GM12892 (cell line): ENCODE measurements at regions not wholly inside any gene's neighbourhood (a gene's known extent, or its start where the extent isn't known, plus 50 kb on each side); places are given as distances from the start of the nearest gene placed in this dataset.
"Not testable (repeated sequence)": the region's sequence is repeated elsewhere in the genome, so short reads cannot be mapped to it uniquely, and the experiment has no call there.

Experiments
- DNase-seq: peaks from one replicate; pipeline ENCODE4 v3.0.0; 2011; ENCODE audit not compliant: insufficient read length
- FAIRE-seq: peaks from 2 replicates; lab custom pipeline; 2011; peaks lifted over from hg19 to GRCh38; lab: Jason Lieb, UNC
- POLR2A ChIP-seq: IDR thresholded peaks from 2 replicates; pipeline ENCODE4 v1.6.1; 2011; ENCODE audit warnings: low read depth, low read length, control low read depth
- POLR2AphosphoS5 ChIP-seq: IDR thresholded peaks from 2 replicates; pipeline ENCODE4 v1.6.1; 2011; ENCODE audit warnings: low read depth, low read length, control low read depth
- TAF1 ChIP-seq: IDR thresholded peaks from 2 replicates; pipeline ENCODE4 v1.6.1; 2011; ENCODE audit warnings: low read depth, mild to moderate bottlenecking, control low read depth, low read length, borderline replicate concordance

- DNase-seq = no peak
- TF ChIP-seq POLR2A = no peak
- no peak for TF ChIP-seq TAF1
- TF ChIP-seq POLR2AphosphoS5 = no peak
- FAIRE-seq = no peak
Measured at GRCh38 chr9:38482918-38483592, 58.8 kb upstream of the IGFBPL1 start.

DNA sequence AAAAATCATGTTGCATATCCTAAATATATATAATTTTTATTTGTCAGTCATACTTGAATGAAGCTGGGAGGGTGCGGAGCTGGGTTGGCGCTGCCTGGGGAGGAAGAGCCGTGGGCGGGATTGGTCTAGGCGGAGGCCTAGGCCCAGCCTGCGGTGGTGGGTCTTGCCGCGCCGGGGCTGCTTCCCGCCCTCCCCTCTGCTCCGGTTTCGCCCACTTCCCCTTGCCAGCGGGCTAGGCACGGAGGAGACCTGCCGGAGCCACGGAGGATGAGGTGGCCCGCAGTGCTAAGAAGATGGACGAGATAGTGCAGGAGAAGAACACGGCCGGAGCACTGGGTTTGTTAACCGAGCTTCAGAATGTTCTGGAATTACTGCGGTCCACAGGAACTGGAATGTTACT is 54.0 kb upstream of the IGFBPL1 start:
- no peak for DNase-seq
- FAIRE-seq = no peak
- TF ChIP-seq POLR2AphosphoS5 (no peak), TAF1 (no peak), POLR2A (no peak)

DNA sequence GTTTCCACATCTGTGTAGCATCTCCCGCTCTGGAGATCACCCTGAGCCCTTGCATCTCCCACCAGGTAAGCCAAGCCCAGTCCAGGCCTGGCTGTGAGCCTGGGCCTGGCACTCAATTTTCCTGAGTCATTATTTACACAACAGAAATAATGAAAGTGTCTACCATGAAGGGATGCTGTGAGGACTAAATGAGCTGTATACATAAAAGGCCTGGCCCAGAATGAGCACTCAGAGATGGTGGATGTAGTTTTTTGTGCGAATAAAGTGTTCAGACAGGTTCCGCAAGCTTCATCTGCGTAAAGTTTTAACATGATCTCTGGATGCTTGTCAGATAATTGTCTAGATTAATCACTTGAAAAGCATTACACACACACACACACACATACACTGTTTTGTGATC is 50.2 kb upstream of the IGFBPL1 start:
- DNase-seq, FAIRE-seq: not testable (repeated sequence)
